T follicular helper cell (primary cell): ENCODE measurements at regions not wholly inside any gene's neighbourhood (a gene's known extent, or its start where the extent isn't known, plus 50 kb on each side); places are given as distances from the start of the nearest gene placed in this dataset.
"Not testable (repeated sequence)": the region's sequence is repeated elsewhere in the genome, so short reads cannot be mapped to it uniquely, and the experiment has no call there.

Experiments
- DNase-seq: peaks from one replicate; pipeline ENCODE4 v3.0.0-alpha.2; 2020; ENCODE audit warnings: low read depth

DNA sequence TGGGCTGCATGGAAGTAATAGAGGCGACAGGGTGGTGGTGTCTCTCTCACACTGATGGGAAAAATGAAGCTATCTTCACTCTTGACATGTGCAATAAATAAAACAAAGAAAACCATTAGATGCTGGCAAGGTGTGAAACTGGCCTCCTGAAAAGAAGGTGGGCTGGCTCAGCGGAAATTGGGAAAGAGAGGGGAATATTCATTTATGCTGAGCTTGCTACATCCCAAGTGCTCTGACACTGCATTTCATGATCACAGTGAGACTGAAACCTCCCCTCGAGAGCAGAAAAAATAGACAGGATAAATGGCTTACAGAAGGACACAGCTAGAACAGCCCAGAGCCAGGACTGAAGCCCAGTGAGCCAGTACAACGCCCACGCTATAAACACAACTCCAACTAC lies 112.1 kb upstream of the SMLR1 start:
- DNase-seq, result no peak

DNA sequence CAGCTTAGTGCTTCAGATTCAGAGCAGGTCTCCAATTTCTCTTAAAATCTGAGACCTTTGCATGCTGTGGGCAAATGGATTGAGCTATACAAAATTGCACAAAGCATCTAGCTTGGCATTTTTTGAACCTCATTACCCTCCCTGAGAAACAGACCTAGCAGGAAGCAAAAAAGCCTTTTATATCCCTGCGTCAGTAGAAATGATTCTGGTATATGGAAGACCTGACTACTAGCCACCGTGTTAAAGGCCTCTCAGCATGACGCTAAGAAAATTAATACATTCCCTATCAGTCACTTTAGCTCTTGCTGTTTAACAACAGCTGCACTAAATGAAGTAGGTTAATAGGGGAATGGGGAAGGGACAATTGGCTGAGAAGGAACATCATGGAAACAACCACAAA lies 110.7 kb upstream of the SMLR1 start:
- no peak for DNase-seq

DNA sequence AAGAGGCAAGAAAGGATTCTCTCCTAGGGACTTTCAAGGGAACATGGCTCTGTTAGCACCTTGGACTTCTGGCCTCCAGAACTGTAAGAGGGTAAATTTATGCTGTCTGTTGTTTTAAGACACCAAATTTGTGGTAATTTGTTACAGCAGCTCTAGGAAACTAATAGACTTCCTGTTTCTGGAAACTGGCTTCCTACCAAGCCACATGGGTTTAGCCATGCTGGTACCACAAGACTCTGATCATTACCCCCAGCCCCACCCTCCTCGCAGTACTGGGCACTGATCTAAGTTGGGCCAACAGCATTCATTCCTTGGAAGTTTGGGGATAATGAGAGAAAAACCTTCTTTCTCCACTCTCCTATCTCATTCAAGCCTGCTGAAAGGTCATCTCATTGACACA lies 109.5 kb upstream of the SMLR1 start:
- no peak for DNase-seq

DNA sequence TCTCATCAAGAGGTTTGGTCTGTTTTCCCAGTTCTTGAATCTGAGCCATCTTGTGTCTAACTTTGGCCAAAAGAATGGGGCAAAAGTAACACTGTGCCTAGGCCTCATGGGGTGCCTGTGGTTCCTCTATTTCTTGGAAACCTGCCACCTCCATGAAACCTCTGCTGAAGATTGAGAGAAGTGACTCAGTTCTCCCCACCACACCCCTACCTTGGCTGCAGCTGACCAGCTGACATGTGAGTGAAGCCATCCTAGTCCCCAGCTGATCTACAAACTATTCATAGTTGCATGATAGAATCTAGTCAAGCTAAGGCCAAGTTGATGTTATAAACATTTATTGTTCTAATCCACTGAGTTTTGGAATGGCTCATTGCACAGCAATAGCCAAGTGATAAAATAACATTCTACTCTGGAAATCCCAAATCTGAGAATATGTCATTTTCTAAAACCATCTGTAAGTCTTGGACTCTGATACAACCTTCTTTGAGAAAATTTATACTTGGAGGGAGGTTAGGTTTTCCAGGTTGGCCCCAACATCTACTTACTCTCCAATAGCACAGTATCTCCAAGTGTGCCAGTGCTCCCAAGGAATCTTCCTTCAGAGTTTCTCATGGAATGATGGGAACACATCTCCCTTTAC lies 107.0 kb upstream of the SMLR1 start:
- no peak for DNase-seq

DNA sequence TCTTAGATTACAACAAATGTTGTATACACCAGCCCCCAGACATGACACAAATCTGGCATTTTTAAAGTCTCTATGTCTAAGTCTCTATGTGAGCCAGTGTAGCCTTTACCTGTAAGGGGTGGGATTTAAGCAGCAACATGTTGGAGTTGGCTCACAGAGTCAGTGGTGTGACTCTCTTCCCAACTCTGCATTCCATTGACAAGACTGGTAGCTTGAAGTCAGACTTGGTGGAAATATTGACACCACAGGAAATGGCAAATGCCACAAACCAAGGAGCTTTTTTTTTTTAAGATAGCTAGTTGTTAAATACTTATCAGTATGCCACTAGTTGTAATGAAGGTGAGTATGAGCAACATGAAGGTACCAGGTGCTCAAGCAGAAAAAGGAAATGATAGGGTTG lies 103.1 kb upstream of the SMLR1 start:
- DNase-seq, result no peak

DNA sequence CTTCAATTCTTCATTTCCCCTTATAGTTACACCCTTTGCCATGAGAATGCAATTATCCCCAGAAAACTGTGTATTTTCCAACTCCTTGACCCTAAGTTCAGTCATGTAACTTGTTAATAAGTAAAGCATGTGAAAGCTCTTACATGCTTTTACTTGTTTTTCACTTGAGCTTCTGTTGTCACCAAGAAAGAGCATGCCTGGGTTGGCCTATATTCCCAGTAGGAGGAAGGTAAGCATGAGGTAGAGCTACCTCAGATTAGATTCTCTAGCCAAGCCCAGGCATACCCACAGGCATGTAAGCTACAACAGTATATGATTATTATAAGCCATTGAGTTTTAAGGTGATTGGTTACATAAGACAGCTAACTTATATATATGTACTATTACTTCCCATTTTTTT lies 101.7 kb upstream of the SMLR1 start:
- no peak for DNase-seq

DNA sequence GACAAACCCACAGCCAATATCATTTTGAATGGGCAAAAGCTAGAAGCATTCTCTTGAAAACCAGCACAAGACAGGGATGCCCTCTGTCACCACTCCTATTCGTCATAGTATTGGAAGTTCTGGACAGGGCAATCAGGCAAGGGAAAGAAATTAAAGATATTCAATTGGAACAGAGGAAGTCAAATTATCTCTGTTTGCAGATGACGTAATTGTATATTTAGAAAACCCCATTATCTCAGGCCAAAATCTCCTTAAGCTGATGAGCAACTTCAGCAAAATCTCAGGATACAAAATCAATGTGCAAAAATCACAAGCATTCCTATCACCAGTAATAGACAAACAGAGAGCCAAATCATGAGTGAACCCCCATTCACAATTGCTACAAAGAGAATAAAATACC lies 99.1 kb upstream of the SMLR1 start:
- not testable (repeated sequence) for DNase-seq

DNA sequence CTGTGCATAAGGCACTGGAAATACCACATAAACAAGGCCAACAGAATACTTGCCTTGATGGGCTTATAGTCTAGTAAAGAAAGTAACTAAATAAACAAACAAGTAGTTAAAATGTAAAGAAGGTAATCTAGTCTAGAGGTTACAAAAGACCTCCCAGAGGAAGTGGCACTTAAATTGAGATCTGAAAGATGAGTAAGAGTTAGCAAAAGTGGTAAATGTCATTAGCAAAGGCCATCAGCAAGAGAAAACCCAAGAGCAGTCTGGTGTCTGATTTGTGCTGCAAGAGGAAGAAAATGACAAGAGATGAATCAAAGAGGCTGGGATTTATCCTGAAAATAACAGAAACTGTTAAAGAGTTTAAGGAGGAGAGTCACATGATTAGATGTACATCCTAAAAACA lies 96.6 kb upstream of the SMLR1 start:
- DNase-seq, result no peak

DNA sequence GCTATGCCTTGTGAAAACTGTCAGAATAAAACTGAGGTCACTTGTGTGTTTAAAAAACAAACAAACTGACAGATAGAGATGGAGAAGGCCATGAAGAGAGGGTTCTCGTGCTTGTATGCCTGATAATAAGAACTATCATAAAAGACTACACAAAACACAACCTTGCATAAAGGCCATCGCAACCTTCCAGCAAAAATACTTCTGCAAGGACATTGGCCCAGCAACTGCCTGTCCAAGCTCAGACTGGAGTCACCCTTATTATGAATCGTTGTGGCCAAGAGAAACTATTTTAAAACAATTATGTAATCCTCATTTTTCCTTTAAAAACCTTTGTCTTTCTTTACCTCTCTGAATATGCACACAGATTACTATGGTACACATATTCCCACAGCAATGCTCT lies 93.0 kb upstream of the SMLR1 start:
- no peak for DNase-seq

DNA sequence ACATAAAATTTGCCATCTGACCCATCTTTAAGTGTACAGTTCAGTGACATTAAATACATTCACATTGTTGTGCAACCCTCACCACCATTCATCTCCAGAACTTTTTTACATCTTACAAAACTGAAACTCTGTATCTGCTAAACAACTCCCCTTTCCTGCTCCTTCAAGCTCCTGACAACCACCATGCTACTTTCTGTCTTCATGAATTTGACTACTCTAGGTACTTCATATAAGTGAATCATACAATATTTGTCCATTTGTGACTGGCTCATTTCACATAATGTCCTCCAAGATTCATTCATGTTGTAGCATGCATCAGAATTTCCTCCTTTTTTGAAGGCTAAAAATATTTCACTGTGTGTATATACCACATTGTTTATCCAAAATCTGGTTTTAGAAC lies 86.9 kb upstream of the SMLR1 start:
- DNase-seq, result no peak

DNA sequence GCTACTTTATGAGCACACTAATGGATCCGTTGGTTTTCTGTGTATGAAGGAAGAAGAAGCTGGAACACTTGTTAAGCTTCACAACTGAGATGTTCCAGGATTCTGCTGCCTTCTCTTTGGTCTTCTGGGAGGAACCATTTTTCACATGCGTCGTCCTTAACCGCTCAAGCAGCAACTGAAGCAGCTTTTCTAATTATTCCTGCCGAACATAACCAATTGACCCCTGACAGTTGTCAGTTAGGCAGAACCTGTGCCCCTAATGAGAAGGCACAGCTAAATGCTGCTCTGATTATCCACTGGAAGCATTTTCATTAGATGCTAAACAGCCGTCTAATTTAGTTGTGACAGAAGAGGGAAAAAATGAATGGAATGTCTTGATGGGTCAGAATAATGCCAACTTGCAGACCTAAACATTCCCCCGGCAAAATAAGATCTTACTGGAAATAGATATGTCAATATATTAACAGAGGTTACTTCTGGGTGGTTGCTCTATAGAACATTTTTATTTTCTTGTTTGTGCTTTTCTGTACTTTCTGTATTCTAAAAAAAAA lies 85.0 kb upstream of the SMLR1 start:
- DNase-seq, result no peak

DNA sequence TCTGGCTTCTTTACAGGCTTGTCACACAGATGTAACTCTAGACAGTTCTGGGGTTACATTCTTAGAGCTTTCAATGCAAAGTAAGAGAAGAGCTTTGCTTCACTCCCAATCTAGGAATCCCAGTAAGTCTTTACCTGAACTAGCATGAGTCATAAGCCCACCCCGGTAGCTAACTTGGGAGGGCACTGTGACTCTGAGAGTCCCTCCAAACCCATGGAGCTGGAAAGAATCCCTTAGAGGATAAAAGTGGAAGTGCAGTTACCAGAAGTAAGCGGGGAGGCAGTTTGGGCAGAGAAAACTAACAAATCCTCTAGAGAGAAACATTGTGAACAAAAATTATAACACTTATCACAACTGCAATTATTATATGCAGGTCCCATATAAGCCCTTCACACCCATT lies 84.0 kb upstream of the SMLR1 start:
- DNase-seq, result no peak

DNA sequence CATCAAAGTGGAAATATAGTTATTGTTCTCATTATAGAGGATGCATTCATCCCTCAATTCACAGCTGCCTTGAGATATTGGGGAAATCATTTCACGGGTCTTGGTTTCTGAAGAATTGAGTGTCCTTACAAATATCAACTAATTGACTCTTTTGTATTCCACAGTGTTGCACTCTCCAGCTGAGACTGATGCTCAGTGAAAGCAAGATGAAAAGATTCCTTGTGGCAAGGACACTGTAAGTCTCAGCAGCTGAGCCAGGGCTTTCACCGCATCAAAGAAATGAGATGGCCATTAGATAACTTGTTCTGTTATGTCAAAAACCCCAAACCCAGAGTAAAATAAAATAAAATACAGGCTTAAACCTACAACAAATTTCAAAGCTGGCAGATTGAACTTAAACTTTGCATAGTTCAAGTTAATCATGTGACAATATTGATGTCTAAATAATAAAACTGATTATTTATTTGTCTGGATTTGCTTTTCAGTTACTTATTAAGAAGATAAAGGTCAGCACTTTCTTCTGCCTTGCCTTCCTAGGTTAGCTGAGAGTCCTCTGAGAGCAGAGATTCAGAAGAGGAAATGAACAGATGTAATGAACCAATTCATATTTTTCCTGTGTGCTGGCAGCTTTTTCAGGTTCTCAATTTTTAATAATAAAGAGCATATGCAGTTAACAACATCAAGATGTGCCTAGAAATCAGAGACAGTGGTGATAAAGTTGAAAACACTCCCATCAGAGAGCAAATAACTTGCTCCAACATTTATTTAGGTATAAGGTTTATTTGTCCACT lies 82.4 kb upstream of the SMLR1 start:
- no peak for DNase-seq

DNA sequence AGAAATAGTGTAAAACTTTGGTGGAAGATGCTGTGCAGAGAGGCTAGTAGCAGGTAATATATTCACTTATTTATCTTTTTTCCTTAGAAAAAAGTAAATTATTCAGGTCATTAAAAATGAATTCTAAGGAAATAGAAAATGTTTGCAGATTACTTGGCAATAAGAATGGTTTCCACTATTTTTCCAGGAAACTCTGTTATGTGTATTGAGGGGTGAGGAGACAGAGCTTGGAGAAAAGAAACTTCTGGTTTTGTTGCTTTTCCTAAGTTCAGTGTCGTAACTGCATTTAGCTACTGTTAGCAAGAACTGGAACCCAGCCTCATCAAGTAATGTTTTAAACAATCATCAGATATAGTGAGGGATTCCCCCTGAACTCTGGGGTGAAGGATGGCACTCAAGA lies 79.2 kb upstream of the SMLR1 start:
- DNase-seq, result no peak

DNA sequence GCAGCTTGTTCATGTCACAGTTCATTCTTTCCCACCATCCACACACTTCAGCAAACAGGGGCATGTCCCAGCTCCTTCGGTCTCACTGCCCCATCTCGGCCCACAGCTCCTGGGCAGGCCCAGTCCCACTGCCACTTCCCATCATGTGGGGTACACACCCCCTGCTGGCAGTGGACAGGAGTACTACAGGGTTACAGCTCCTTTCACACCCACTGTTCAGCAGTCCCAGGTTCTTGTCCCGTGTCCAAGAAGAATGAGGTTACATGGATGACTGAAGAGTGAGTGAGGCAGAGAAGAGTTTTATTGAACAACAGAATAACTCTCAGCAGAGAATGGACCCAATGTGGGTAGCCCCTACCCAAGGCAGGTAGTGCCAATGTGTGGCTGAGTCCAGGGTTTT lies 77.8 kb upstream of the SMLR1 start:
- DNase-seq, result no peak

DNA sequence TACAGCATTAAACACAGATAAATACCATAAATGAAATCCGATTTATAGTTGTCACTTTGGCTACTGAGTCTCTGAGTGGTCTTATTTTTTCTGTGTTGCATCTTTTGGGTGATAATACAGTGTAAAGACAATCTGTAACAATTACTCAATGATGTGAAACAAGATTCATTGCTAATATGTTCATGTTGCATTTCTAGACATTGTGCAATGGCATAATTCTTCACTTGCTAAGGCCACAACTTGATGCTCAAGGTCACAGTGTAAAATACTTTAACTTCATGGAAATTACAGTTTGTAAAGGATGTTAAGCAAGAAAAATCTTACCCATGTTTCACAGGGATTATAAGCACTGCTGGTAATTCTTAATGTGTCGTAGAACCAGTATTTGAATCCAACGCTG lies 74.9 kb upstream of the SMLR1 start:
- DNase-seq, result no peak

DNA sequence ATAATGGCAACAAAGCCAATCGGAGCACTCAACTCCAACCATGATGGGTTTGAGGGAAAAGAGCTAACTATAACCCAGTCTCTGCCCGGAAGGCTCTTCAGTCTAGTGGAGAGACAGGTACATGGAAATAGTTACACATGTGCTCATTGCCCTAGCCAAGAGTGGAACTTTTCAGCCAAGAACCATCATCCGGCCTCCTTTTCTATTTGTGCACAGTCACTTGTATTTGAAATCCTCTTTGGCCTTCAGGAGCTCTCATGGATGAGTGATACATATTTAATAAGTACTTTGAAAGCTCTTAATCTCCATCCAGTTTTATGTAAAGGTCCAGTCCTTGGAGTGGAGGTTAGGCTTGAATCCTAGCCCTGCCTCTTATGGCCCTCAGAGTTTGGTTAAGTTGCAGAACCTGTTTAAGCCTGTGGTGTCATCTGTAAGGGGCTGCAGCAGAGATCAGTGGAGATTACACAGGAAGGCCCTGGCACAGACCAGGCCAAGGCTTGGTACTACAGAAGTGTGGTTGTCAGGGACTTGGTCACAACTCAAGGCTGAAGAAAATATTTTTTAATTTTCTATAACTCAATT lies 72.3 kb upstream of the SMLR1 start:
- DNase-seq, result no peak

DNA sequence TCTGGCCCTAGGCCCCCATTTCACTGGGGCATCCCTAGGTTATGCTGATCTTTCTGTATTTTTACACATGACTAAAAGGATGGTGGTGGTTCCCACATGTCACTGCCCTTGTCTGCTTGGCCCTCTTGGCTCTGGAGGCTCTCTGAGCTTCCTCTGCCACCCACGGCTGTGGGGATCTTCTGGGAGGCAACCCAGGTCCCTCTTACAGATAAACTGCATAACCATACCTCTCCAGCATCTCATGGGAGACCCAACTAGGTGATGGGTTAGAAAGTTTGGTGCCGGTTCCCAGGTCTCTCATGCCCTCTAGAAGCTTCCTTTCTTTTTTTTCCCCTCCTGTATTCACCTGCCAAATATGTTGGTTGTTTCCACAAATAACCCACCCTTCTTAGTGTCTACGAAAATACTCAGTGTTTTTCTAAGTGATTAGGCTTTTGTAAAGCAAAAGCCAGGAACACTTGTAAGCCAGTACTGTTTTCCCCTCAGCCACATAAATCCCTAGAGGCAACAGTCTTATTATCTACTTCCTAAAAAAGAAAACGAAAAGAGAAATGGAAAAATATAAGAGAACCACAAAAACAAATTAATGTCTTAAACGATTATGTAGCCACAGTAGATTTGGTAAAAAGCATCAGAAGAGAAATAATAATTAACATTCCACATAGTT lies 71.7 kb upstream of the SMLR1 start:
- DNase-seq, result no peak

DNA sequence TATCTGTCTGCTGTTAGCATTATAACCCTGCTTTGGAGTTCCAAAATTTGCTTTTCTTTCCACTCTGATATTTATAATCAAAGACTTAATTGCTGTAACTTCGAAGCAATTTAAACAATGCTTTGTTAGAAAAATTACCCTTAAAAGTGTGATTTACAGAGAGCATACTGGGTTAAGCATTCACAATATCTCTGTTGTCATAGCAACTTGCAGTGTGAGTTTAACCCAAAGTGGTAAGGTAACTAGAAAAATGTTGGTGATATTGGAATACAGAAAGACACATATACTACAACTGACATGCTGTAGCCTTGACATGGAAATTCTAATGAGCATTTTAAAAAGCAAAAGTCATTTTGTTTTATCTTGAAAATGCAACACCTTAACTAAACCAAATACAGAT lies 70.4 kb upstream of the SMLR1 start:
- DNase-seq, result no peak

DNA sequence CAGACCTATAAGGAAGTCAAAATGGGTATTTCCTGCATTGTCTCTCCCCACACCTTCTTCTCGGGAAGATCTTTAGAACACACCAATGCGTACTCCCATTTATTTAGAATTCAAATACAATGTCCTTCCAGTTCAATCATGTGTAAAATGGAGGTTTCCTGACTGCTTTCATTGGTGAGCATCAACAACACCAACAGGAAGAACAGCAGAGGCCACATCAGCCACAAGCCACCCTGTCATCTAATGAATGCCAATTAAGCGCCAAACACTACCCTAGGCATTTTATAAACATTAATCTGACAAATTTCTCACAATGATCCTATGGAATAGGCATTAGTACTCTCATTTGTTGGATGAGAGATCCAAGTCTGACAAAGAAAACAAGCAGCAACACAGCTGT lies 68.4 kb upstream of the SMLR1 start:
- DNase-seq, result no peak

DNA sequence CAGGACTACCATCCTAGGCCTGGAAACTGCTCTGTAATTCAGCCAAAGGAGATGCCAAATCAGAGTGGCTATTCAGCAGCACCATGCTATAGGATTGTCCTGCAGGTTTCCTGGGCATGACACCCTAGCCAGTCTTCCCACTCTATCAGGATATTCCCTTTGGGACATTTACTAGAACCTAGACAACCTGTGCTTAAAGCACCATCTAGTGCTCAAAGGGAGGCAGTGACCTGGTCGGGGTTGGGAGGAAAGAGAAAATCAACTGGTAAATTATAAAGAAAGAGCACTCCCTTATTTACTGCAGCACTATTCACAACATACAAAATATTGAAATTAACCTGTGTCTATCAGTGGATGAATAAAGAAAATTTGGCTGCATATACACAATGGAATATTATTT lies 67.2 kb upstream of the SMLR1 start:
- no peak for DNase-seq

DNA sequence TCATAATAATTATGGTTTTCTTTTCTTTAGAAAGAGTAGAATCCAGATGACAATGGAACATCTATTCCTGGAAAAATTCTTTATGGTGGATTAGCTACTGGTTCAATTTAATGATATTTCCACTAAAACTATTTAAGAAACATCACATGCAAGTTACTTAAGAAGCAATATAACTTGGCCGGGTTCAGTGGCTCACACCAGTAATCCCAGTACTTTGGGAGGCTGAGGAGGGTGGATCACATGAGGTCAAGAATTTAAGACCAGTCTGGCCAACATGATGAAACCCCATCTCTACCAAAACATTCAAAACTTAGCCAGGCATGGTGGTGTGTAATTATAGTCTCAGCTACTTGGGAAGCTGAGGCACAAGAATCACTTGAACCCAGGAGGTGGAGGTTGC lies 65.9 kb upstream of the SMLR1 start:
- DNase-seq, result no peak
